Epithelial cell of prostate (primary cell): ENCODE measurements at regions not wholly inside any gene's neighbourhood (a gene's known extent, or its start where the extent isn't known, plus 50 kb on each side); places are given as distances from the start of the nearest gene placed in this dataset.
"Not testable (repeated sequence)": the region's sequence is repeated elsewhere in the genome, so short reads cannot be mapped to it uniquely, and the experiment has no call there.

Experiments
- DNase-seq: peaks from one replicate; pipeline ENCODE4 v3.0.0-alpha.2; 2011; ENCODE audit warnings: low read depth, low spot score
- H3K27ac ChIP-seq: fragments of 450-650 bp; 2 replicates; pipeline ENCODE4 v1.5.1; 2017; ENCODE audit warnings: mild to moderate bottlenecking

DNA sequence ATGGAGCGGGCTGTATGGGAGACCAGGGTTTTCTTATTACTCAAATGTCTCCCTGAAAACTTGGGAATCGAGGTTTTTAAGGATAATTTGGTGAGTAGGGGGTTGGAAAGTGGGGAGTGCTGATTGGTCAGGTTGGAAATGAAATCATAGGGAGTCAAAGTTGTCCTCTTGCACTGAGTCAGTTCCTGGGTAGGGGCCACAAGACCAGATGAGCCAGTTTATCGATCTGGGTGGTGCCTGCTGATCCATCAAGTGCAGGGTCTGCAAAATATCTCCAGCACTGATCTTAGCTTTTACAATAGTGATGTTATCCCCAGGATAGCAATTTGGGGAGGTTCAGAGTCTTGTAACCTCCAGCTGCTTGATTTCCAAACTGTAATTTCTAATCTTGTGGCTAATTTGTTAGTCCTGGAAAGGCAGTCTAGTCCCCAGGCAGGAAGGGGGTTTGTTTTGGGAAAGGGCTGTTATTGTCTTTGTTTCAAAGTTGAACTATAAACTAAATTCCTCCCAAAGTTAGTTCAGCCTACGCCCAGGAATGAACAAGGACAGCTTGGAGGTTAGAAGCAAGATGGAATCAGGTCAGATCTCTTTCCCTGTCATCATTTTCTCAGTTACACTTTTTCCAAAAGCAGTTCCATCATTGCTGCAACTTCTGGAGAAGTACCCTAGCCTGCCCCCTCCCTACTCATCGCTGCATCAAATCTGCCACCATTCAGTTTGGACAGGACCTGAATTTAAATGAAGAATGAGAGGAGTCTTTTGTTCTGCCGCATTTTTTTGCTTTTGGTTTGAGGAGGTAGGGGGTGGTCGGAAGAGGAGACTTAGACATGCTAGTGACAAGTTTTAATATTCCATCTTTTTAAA is 236.4 kb upstream of the GALNT17 start:
- not testable (repeated sequence) for H3K27ac ChIP-seq, DNase-seq

DNA sequence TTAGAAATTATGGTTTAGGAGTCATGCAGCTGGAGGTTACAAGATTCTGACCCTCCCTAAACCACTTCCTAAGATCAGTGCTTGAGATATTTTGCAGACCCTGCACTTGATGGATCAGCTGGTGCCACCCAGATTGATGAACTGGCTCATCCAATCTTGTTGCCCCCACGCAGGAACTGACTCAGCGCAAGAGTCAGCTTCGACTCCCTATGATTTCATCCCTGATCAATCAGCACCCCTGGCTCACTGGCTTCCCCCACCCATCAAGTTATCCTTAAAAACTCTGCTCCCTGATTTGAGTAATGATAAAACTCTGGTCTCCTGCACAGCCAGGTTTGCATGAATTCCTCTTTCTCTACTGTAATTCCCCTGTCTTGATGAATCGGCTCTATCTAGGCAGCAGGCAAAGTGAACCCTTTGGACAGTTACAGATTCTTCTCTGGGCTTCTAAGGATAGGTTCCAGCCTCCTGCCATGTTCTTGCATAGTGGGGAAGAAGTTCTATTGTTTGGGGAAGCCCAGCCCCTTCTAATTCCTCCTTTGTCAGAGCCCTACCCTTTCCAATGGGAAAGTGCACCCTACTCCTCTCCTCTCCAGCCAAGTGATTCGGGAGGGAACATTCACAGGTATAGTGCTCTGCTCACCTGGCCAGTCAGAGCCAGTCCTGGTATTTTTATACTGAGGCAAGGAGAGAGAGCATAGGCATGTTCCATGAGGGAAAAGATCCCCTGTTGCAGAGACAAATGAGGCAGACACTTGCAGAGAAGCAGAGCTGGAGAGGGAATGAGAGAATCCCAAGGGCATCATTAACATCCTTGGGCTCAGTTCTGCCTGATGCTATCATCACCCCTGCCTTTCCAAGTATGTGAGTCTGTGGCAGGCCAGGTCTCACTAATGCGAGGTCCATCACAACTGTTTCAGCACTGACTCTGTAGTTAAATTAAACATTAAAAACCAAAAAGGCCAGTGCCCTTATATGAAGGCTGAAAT is 224.4 kb upstream of the GALNT17 start:
- no peak overlapping the region for H3K27ac ChIP-seq
- DNase-seq = no peak

DNA sequence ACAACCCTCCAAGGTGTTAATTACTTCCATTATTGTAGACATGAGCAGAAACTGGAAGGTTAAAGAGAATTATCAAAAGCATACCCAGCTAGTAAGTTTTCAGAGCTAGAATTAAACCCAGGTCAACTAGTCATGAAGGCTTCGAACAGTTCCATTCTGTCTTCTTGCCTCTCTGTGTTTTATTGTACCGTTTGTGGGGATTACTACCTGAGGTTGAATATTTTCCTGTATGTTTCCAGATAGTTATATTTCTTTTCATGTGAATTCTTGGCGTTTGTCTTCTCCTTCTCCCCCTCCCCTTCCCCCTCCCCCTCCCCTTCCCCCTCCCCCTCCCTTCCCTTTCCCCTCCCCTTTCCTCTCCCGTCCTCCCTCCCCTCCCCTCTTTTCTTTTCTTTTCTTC is 218.0 kb upstream of the GALNT17 start:
- H3K27ac ChIP-seq = no peak overlapping the region
- DNase-seq = no peak

DNA sequence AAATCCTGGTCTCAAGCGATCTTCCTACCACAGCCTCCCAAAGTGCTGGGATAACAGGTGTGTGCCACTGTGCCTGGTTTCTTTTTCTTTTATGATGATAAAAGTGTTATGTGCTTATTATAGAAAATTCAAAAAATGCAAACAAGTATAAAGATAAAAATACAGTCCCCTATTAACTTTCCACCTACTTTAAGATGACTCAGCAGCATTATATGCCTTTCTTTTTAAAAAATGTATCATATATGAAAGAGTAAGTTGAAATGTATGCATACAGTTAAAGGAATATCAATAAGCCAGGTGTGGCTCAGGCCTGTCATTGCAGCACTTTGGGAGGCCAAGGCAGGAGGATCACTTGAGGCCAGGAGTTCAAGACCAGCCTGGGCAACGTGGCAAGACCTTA is 216.9 kb upstream of the GALNT17 start:
- H3K27ac ChIP-seq = no peak overlapping the region
- no peak for DNase-seq

DNA sequence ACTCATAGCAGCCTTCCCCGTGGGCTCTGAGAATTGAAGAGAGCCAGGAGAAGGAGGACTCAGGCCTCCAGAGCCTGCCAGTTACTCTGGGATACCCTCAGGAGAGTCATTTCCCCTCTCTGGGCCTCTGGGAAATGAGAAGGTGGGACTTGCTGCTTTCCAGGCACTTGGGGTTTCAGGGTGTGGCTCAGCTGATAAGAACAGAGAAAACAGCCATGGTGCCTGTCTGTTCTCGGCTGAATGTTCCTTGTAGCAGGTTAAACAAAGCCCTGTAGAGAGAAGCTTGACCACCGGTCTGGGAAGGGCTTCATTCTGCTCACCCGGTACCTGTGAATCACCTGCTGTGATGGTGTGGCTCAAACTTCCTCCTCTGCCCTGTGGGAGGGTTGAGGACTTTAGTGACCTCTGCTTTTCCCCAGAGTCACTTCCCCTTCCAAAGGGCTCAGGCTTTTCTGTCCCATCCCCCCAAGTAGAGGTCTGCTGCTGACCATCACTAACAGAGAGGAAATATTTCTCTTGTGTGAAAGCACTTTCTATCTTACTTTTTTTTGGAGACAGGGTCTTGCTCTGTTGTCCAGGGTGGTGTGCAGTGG is 212.4 kb upstream of the GALNT17 start:
- DNase-seq = no peak

DNA sequence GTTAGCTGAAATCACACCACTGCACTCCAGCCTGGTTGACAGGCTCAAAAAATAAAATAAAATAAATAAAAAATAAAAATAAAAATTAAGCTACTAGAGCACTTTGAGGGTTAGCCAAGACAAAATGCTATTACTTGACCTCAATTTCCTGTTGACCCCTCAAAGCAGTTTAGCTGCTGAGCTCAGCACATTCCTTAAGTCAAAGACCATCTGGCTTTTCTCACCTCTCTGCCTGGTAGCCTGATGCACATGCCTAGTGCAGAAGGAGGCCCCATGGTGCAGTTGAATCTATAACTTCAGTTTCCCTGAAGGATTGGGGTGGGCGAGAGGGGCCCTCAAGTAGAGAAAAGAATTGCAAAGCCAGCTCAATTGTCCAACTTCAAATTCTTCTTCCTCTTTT is 211.1 kb upstream of the GALNT17 start:
- DNase-seq = no peak
- H3K27ac ChIP-seq = no peak overlapping the region

More for the DNA sequence above, 212.4 kb upstream of the GALNT17 start:
- no peak overlapping the region for H3K27ac ChIP-seq

DNA sequence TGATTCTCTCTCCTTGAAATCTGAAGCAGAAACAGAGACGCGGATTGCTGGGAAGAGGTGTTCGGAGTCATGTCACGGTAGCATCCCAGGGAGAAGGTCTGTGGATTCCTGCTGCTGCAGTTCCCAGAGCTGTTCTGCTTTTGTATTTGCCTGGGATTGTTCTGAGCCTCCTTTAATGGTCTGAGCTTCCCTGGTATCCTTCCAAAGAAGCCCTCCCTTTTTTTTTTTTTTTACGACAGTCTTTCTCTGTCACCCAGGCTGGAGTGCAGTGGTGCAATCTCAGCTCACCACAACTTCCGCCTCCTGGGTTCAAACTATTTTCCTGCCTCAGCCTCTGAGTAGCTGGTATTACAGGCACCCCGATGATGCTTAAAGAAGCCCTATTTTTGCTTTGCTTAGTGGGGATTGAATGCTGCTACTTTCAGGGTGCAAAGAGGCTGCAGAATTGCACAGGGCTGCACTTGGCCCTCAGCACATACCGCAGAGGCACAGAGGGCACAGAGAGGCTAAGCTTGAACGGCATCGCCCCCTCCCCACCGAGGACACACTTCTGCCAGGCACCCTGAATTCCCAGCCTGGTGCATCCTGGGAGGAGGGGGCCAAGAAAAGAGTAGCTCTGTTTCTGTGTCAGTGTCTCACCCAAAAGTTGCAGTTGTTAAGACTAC is 208.6 kb upstream of the GALNT17 start:
- H3K27ac ChIP-seq = no peak overlapping the region
- DNase-seq = no peak

DNA sequence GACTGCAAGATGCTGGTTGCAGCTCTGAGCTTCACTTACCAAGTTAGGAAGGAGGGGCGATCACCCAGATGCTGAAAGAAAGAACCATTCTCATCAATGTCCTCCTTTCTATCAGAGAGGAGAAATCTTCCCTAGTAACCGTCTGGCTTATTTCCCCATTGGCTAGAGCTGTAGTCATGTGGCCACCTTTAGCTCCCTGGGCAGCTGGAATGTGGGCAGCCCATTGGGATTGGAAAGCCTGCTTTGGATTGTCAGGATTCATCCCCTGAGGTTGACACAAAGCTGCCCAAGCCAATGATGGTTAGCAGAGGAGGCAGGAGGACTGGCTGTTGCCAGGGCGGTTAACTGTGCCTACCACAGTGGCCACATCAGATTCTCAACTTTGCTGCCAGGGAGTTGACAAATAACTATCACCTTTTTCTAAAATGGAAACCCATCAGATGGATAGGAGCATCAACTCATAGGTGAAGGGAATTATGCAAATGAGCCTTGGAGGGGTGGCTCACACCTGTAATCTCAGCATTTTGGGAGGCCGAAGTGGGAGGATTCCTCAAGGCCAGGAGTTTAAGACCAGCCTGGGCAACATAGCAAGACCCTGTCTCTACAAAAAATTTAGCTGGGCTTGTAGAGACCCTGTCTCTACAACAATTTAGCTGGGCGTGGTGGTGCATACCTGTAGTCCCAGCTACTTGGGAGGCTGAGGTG is 206.4 kb upstream of the GALNT17 start:
- no peak for DNase-seq
- no peak overlapping the region for H3K27ac ChIP-seq

DNA sequence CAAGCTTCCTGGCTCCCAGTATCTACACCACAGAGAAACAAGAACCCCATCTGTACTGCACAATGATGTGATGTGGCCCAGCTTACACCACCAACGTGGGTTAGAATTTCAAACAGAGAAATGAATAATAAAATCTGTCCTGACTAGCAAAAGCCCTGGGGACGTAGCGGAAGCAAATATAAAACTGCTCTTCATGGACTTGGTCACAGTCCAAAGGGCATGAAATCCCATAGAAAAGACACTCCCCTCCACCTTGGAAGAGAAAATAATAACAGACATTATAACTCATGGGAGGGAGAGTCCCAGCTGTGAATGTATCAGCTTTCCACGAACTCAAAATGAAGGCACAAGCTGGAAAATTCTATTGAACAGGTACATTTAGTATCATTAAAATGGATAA is 205.3 kb upstream of the GALNT17 start:
- no peak for DNase-seq
- H3K27ac ChIP-seq = no peak overlapping the region

DNA sequence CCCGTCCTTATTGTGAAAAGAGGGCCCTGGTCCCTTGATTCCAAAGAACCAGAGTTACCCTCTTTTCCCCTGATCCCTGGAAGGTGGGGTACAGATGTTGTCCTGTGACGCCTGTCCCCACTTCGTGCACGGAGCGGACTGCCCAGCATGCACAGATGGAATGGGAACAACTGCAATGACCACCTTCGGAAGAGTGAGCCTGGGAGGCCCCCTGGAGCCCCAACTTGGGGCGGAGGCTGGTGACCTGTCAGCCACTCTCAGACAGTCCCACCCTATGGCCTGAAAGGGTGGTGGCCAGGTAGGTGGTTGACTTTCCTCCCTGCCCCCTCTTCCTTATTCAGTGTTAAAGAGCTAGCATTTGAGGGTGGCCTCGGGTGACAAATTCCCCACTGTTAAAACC is 196.6 kb upstream of the GALNT17 start:
- DNase-seq = no peak
- H3K27ac ChIP-seq = no peak overlapping the region

DNA sequence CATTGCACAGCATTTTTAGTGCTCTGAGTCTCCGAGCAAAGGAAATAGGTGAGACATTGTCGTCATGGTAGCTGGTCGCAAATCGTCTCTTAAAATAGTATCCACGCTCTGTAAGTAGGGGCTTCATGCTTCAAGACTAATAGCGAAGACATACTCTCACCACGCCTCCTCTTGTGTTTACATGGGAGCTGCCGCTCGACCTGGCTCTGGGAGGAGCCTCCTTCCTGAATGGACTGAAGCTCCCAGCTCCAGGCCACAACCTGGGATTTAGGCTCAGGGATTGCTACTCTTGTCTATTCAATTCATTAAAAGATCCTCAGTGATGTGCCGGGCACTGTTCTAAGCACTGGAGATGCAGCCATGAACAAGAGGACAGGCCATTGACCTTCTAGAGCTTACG is 196.1 kb upstream of the GALNT17 start:
- no peak for DNase-seq
- H3K27ac ChIP-seq = no peak overlapping the region

DNA sequence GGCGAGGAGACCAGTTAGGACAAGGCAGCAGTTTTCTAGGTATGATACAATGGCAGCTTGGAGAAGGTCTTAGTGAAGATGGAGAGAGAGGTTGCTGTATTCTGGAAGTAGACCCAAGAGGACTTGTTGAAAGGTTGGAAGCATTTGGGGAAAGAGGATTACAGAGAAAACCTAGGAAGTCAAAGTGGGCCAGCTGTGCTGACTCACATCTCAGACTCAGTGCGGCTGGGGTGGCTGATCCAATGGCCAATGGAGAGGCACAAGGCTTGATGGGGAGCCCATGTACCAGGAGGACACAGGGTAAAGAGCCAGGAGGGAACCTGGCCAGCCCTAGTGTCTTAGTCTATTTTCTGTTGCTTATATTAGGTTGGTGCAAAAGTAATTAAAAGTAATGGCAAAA is 194.5 kb upstream of the GALNT17 start:
- no peak for DNase-seq
- no peak overlapping the region for H3K27ac ChIP-seq

DNA sequence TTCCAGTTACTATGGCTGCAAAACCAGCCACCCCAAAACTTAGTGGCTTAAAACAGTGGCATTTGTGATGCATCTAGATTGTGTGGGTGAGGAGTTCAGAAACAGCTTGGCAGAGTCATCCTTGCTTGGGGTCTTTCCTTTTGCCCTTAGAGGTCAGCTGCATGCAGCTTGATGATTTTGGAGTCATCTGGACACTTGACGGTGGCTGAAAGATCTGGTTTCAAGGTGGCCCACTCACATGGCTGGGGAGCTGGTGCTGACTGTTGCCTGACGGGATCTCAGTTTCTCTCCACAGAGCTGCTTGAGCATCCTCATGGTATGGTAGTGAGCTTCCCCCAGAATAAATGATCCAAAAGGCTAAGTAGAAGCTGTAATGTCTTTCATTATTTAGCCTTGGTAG is 191.3 kb upstream of the GALNT17 start:
- DNase-seq = no peak
- no peak overlapping the region for H3K27ac ChIP-seq

DNA sequence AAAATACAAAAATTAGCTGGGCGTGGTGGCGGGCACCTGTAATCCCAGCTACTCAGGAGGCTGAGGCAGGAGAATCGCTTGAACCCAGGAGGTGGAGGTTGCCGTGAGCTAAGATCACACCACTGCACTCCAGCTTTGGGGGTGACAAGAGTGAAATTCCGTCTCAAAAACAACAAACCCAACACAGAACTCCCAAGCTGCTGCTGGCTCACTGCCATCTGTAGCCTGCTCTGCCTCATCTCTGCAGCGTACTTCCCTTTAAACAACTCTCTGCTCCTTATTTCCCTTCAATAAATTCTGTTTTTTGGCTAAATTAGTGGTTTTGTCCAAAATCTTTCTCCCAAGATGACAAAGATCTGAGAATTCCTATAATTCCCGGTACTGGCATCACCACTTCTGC is 189.2 kb upstream of the GALNT17 start:
- H3K27ac ChIP-seq = no peak overlapping the region
- no peak for DNase-seq

DNA sequence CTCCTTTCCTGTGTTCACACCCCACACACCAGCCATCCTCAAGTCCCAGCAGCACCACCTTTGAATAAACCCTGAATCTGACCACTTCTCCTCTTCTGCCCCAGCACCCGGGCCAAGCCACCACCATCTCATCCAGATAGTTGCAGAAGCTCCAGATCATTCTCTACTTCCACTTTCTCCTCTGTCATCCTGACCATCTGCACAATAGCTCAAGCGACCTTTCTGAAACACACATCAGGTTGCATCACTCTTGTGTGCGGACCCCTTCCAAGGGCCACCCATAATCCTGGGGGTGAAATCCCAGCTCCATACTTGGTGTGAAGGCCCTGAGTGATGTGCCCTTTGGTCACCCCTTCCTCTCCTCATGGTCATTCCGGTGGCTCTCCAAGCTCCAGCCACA is 187.4 kb upstream of the GALNT17 start:
- no peak for DNase-seq
- H3K27ac ChIP-seq = no peak overlapping the region

DNA sequence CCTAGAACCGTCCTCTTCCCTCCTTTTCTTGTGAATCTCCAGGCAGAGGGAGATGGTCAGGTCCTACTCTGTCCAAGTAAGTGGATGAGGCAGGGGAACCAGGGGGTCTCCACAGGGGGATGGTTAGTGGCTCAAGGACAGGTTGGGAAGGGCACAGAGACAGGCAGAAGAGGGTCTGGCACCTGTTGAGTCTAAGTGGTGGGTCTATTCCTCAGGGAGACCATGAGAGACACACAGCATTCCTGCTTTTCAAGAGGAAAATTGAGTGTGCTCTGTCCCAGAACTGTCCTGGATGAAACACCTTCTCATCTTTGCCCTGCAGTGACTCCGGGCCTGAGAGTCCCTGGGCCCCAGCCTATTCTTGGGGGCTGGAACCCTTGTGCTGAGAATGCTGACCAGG is 184.8 kb upstream of the GALNT17 start:
- DNase-seq = no peak
- no peak overlapping the region for H3K27ac ChIP-seq

DNA sequence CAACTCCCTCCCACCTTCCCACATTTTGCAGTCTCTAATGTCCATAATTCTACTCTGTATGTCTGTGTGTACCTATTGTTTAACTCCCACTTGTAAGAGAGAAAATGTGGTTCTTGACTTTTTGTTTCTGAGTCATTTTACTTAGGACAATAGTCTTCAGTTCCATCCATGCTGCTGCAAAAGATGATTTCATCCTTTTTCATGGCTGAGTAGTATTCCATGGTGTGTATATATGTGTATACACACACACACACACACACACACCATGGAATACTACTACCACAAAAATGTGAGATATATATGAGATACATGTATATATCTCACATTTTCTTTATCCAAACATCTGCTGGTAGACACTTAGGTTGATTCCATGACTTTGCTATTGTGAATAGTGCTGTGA is 182.1 kb upstream of the GALNT17 start:
- no peak for DNase-seq
- H3K27ac ChIP-seq = no peak overlapping the region

DNA sequence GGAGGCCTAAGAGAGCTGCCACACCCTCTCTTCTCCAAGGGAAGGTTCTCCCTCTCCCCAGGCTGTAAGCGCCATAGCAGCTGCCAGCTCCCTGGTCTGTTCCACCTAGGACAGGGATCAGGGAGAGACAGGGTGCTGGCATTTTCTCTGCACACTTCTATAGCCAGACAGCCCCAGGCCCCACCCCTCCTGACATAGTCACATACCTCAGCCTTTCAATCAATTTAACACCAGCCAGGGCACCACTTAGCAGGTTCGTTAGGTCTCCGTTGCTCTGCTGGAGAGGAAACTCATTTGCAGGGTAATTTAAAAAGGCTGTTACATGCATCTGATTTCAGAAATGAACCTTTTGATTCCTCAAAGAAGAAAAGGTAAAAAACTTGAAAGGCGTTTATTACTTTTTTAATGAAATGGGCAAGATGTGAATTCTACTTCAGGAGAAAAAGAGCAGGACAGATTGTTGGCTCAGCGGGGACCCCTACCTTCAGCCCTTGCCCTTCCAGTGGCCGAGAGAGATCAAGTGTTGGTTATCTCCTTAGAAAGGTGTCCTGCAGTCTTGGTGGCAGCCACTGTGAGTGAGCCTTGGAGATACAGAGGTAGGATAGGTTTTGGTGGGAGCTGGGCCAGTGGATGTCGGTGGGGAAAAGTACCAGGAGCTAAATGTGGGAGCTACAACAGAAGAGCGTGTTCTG is 180.5 kb upstream of the GALNT17 start:
- H3K27ac ChIP-seq = no peak overlapping the region
- DNase-seq = no peak

DNA sequence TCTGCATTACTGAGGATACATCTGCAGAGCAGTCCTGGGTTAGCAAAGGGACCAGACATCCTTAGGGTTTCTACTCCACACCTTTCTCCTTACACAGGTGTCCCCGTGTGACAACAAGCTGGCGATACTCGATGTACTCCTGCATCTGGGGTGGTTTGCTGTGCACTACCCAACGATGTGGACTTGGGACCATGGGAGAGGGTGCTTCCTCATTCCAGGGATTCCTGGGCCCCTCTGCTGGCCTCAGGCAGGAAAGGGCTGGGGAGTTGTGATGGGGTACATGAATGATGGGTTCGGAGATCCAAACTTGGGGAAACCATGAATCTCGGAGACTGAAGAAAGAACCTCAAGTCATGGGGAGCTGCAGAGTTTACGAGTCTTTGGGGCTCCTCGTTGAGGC is 179.6 kb upstream of the GALNT17 start:
- no peak overlapping the region for H3K27ac ChIP-seq
- no peak for DNase-seq
